Neuron (in vitro differentiated cells): ENCODE measurements at regions not wholly inside any gene's neighbourhood (a gene's known extent, or its start where the extent isn't known, plus 50 kb on each side); places are given as distances from the start of the nearest gene placed in this dataset.

ENCODE experiments used
- H2AFZ ChIP-seq: one replicate; pipeline ENCODE4 v1.6.1; 2013; ENCODE audit warnings: low read depth, mild to moderate bottlenecking, inconsistent platforms, low read length, moderate library complexity
- H3K27me3 ChIP-seq: one replicate; pipeline ENCODE4 v1.6.1; 2013; ENCODE audit warnings: low read length; ENCODE audit not compliant: insufficient read depth
- H3K36me3 ChIP-seq: one replicate; pipeline ENCODE4 v1.6.1; 2013; ENCODE audit warnings: low read length; ENCODE audit not compliant: insufficient read depth
- H3K4me1 ChIP-seq: one replicate; pipeline ENCODE4 v1.6.1; 2013; ENCODE audit warnings: low read length; ENCODE audit not compliant: insufficient read depth
- H3K4me3 ChIP-seq: 2 replicates; pipeline ENCODE4 v1.5.1; 2013; ENCODE audit warnings: mild to moderate bottlenecking, low read length, moderate library complexity
- H3K9me3 ChIP-seq: one replicate; pipeline ENCODE4 v1.6.1; 2013; ENCODE audit warnings: low read length

GRCh38 chr18:24831081-24831480 is 370.6 kb downstream of the HRH4 start:
- H3K4me1 ChIP-seq, result peaks cover 28% of the 10 kb centered on the region
- H3K27me3 ChIP-seq, result no peaks in the 10 kb centered on the region

GRCh38 chr18:24831871-24832665 is 371.6 kb downstream of the HRH4 start:
- H3K9me3 ChIP-seq, result no peaks in the 10 kb centered on the region
- H3K36me3 ChIP-seq, result no peaks in the 10 kb centered on the region
- H3K4me3 ChIP-seq, result no peak overlapping the region
- peaks cover 28% of the 10 kb centered on the region for H3K4me1 ChIP-seq
- H3K27me3 ChIP-seq, result no peaks in the 10 kb centered on the region
- H2AFZ ChIP-seq, result peak overlapping the region; percentile 29

More at GRCh38 chr18:24831081-24831480, 370.6 kb downstream of the HRH4 start:
- no peak overlapping the region for H3K4me3 ChIP-seq
- no peaks in the 10 kb centered on the region for H3K36me3 ChIP-seq
- H2AFZ ChIP-seq, result no peak overlapping the region
- no peaks in the 10 kb centered on the region for H3K9me3 ChIP-seq

- no peak overlapping the region for H3K4me3 ChIP-seq
- no peaks in the 10 kb centered on the region for H3K27me3 ChIP-seq
- H3K4me1 ChIP-seq, result peaks cover 16% of the 10 kb centered on the region
- H3K36me3 ChIP-seq, result no peaks in the 10 kb centered on the region
- H3K9me3 ChIP-seq, result no peaks in the 10 kb centered on the region
- H2AFZ ChIP-seq, result no peak overlapping the region
These were observed 375.3 kb downstream of the HRH4 start for GRCh38 chr18:24835751-24836150.

GRCh38 chr18:24837066-24837465 is 376.6 kb downstream of the HRH4 start:
- no peak overlapping the region for H3K4me3 ChIP-seq

GRCh38 chr18:24840051-24840450 is 379.6 kb downstream of the HRH4 start:
- Histone ChIP-seq H3K4me3 (no peak overlapping the region), H2AFZ (no peak overlapping the region), H3K36me3 (no peaks in the 10 kb centered on the region), H3K4me1 (no peaks in the 10 kb centered on the region), H3K9me3 (no peaks in the 10 kb centered on the region), H3K27me3 (no peaks in the 10 kb centered on the region)

More at GRCh38 chr18:24837066-24837465, 376.6 kb downstream of the HRH4 start:
- Histone ChIP-seq H3K36me3 (no peaks in the 10 kb centered on the region), H3K9me3 (no peaks in the 10 kb centered on the region), H3K4me1 (peaks cover 7% of the 10 kb centered on the region), H2AFZ (no peak overlapping the region), H3K27me3 (no peaks in the 10 kb centered on the region)

GRCh38 chr18:24840640-24841039 is 380.2 kb downstream of the HRH4 start:
- Histone ChIP-seq H3K27me3 (no peaks in the 10 kb centered on the region), H3K36me3 (no peaks in the 10 kb centered on the region), H2AFZ (no peak overlapping the region), H3K4me3 (no peak overlapping the region), H3K9me3 (no peaks in the 10 kb centered on the region), H3K4me1 (no peaks in the 10 kb centered on the region)

- H2AFZ ChIP-seq, result no peak overlapping the region
- H3K4me3 ChIP-seq, result no peak overlapping the region
- no peaks in the 10 kb centered on the region for H3K9me3 ChIP-seq
- no peaks in the 10 kb centered on the region for H3K4me1 ChIP-seq
- H3K27me3 ChIP-seq, result no peaks in the 10 kb centered on the region
- no peaks in the 10 kb centered on the region for H3K36me3 ChIP-seq
These were observed 381.1 kb downstream of the HRH4 start for GRCh38 chr18:24841536-24841935.

GRCh38 chr18:24843123-24843522 is 382.7 kb downstream of the HRH4 start:
- H2AFZ ChIP-seq, result no peak overlapping the region
- H3K27me3 ChIP-seq, result no peaks in the 10 kb centered on the region
- H3K4me1 ChIP-seq, result no peaks in the 10 kb centered on the region

GRCh38 chr18:24846138-24846537 is 385.7 kb downstream of the HRH4 start:
- no peaks in the 10 kb centered on the region for H3K9me3 ChIP-seq
- H3K36me3 ChIP-seq, result no peaks in the 10 kb centered on the region
- H2AFZ ChIP-seq, result no peak overlapping the region
- H3K4me3 ChIP-seq, result no peak overlapping the region
- no peaks in the 10 kb centered on the region for H3K27me3 ChIP-seq
- H3K4me1 ChIP-seq, result no peaks in the 10 kb centered on the region

More at GRCh38 chr18:24843123-24843522, 382.7 kb downstream of the HRH4 start:
- no peaks in the 10 kb centered on the region for H3K9me3 ChIP-seq
- H3K4me3 ChIP-seq, result no peak overlapping the region
- H3K36me3 ChIP-seq, result no peaks in the 10 kb centered on the region

GRCh38 chr18:24850532-24850931 is 390.1 kb downstream of the HRH4 start:
- no peak overlapping the region for H2AFZ ChIP-seq
- H3K27me3 ChIP-seq, result no peaks in the 10 kb centered on the region
- no peaks in the 10 kb centered on the region for H3K36me3 ChIP-seq
- no peaks in the 10 kb centered on the region for H3K9me3 ChIP-seq
- no peak overlapping the region for H3K4me3 ChIP-seq
- H3K4me1 ChIP-seq, result no peaks in the 10 kb centered on the region

GRCh38 chr18:24853076-24853475 is 392.6 kb downstream of the HRH4 start:
- H3K4me3 ChIP-seq, result no peak overlapping the region
- no peaks in the 10 kb centered on the region for H3K27me3 ChIP-seq
- H3K4me1 ChIP-seq, result no peaks in the 10 kb centered on the region
- no peaks in the 10 kb centered on the region for H3K36me3 ChIP-seq
- H2AFZ ChIP-seq, result no peak overlapping the region
- no peaks in the 10 kb centered on the region for H3K9me3 ChIP-seq

- Histone ChIP-seq H3K9me3 (no peaks in the 10 kb centered on the region), H2AFZ (peak overlapping the region; percentile 78), H3K36me3 (no peaks in the 10 kb centered on the region), H3K27me3 (no peaks in the 10 kb centered on the region), H3K4me1 (peaks cover 36% of the 10 kb centered on the region), H3K4me3 (peak overlapping the region; percentile 37)
These were observed 400.7 kb downstream of the HRH4 start for GRCh38 chr18:24860978-24861680.

- peak overlapping the region; percentile 37 for H3K4me3 ChIP-seq
- peaks cover 46% of the 10 kb centered on the region for H3K4me1 ChIP-seq
- no peaks in the 10 kb centered on the region for H3K9me3 ChIP-seq
- peak overlapping the region; percentile 11 for H2AFZ ChIP-seq
- no peaks in the 10 kb centered on the region for H3K27me3 ChIP-seq
- H3K36me3 ChIP-seq, result no peaks in the 10 kb centered on the region
These were observed 401.9 kb downstream of the HRH4 start for GRCh38 chr18:24862201-24862816.
